ENCODE measurements at regions not wholly inside any gene's neighbourhood (a gene's known extent, or its start where the extent isn't known, plus 50 kb on each side); places are given as distances from the start of the nearest gene placed in this dataset.

DNA sequence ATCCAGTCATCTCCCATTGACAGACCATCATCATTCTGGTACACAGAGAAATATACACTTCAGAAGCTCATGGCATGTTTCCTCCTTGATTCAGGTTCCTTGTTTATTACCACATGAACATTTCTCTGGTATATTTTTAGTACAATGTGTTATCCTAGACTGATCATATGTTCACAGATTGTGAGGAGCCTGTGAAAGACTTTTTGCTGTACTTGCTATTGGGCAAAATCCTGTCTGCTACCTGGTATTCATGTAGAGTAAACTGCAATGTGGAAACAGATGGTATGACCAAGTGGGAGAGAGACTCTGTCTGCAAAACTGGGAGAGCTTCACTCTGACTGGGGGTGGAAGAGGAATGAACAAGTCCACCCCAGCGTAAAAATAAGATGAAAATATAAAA lies 657.2 kb downstream of the IRS1 start:
- TF ChIP-seq POLR2A (IDR thresholded peaks at IDR 0.05; ENCODE audit: low read depth, low read length) = no peak
- no peak for TF ChIP-seq POLR2AphosphoS5 (IDR thresholded peaks at IDR 0.05; ENCODE audit: low read depth, low read length)
- TF ChIP-seq TAF1 (IDR thresholded peaks at IDR 0.05; ENCODE audit: borderline replicate concordance, low read depth, low read length) = no peak

All from GM12892 (cell line).